Keratinocyte (primary cell): ENCODE measurements at regions not wholly inside any gene's neighbourhood (a gene's known extent, or its start where the extent isn't known, plus 50 kb on each side); places are given as distances from the start of the nearest gene placed in this dataset.

Experiments
- CTCF ChIP-seq, 3 experiments: IDR thresholded peaks in 1 of 3; conservative IDR thresholded peaks in 1 of 3; optimal IDR thresholded peaks in 1 of 3; 2 replicates in 2 of 3; 3 replicates in 1 of 3; pipeline versions ENCODE3 to v1.5.1; 2011; ENCODE audit warnings: low read length in 3 of 3, mild to moderate bottlenecking in 3 of 3, moderate library complexity in 2 of 3, control low read depth in 1 of 3, inconsistent platforms in 1 of 3; ENCODE audit not compliant: insufficient read depth in 2 of 3; ENCODE audit errors: extremely low read depth in 1 of 3
- EZH2 ChIP-seq: IDR thresholded peaks from one replicate; pipeline ENCODE4 v1.6.1; 2012; ENCODE audit warnings: inconsistent platforms, mild to moderate bottlenecking, low read length, moderate library complexity

- no peak for TF ChIP-seq CTCF (optimal IDR thresholded peaks at IDR 0.05 in 1 of 3, IDR thresholded peaks at IDR 0.05 in 1 of 3, conservative IDR thresholded peaks at IDR 0.05 in 1 of 3; ENCODE audit: extremely low read depth in 1 of 3, insufficient read depth in 2 of 3, low read length in 3 of 3)
- no peak for TF ChIP-seq EZH2
Measured at GRCh38 chr6:114564302-114564933, 221.6 kb upstream of the HS3ST5 start.
